A549 (cell line): ENCODE measurements at regions not wholly inside any gene's neighbourhood (a gene's known extent, or its start where the extent isn't known, plus 50 kb on each side); places are given as distances from the start of the nearest gene placed in this dataset.
"Not testable (repeated sequence)": the region's sequence is repeated elsewhere in the genome, so short reads cannot be mapped to it uniquely, and the experiment has no call there.

Source experiments
- ATAC-seq, 2 experiments: fragments of 200-7000 bp in 1 of 2; fragments of >200 bp in 1 of 2; cut with Nextera tagmentation in 1 of 2; cut with Tn5 transposase in 1 of 2; 3 replicates each; pipeline versions ENCODE4 v1.8.0 to v1.9.1; 2018 to 2020; ENCODE audit warnings: mild to moderate bottlenecking in 1 of 2, moderate library complexity in 1 of 2
- CTCF ChIA-PET: fragments of 300-600 bp; sonication (Branson Sonifier 250); formaldehyde crosslinking; extraction: SDS; loops from one replicate; lab custom pipeline; 2021; ENCODE audit warnings: antibody characterized with exemption, inconsistent platforms; lab: Yijun Ruan, JAX
- POLR2A ChIA-PET: fragments of 350-600 bp; formaldehyde crosslinking; extraction: SDS; loops from one replicate; lab custom pipeline; 2021; ENCODE audit warnings: antibody characterized with exemption, inconsistent platforms; lab: Yijun Ruan, JAX
- DNase-seq, 2 experiments: peaks; one replicate each; pipeline versions ENCODE4 v3.0.0 to v3.0.0-alpha.2; 2011 to 2016; ENCODE audit warnings: low read depth in 1 of 2, low spot score in 1 of 2
- FAIRE-seq: peaks from 2 replicates; lab custom pipeline; 2011; peaks lifted over from hg19 to GRCh38; lab: Jason Lieb, UNC
- H3K27ac ChIP-seq, 2 experiments: fragments of >200 bp; sonication (Bioruptor Twin); formaldehyde crosslinking; 3 replicates each; pipeline ENCODE4 v1.5.1; 2016 to 2017
- H3K4me1 ChIP-seq: fragments of >200 bp; sonication (Bioruptor Twin); formaldehyde crosslinking; 3 replicates; pipeline ENCODE4 v1.6.1; 2016
- H3K4me2 ChIP-seq: fragments of >200 bp; sonication (Bioruptor Twin); formaldehyde crosslinking; 3 replicates; pipeline ENCODE4 v1.6.1; 2016
- H3K4me3 ChIP-seq: fragments of >200 bp; sonication (Bioruptor Twin); formaldehyde crosslinking; 3 replicates; pipeline ENCODE4 v1.5.1; 2016
- H3K9me3 ChIP-seq: fragments of >200 bp; sonication (Bioruptor Twin); formaldehyde crosslinking; 3 replicates; pipeline ENCODE4 v1.6.1; 2016
- BCL3 ChIP-seq: fragments of >200 bp; sonication (Bioruptor Twin); formaldehyde crosslinking; IDR thresholded peaks from 3 replicates; pipeline ENCODE4 v1.6.1; 2016
- CBX8 ChIP-seq: fragments of 200-600 bp; sonication (generic); IDR thresholded peaks from 2 replicates; pipeline ENCODE4 v1.6.1; 2016
- EHF ChIP-seq: fragments of 250-450 bp; sonication (Bioruptor Pico); IDR thresholded peaks from 2 replicates; pipeline ENCODE4 v1.5.0; 2020; ENCODE audit warnings: mild to moderate bottlenecking
- ELK1 ChIP-seq: fragments of 150-350 bp; IDR thresholded peaks from 2 replicates; pipeline ENCODE4 v1.6.1; 2014; ENCODE audit warnings: low read depth, mild to moderate bottlenecking, low read length
- HDAC2 ChIP-seq: fragments of 200-600 bp; sonication (generic); IDR thresholded peaks from 2 replicates; pipeline ENCODE4 v1.6.1; 2016
- HES2 ChIP-seq: fragments of >200 bp; sonication (Bioruptor Twin); formaldehyde crosslinking; IDR thresholded peaks from 2 replicates; pipeline ENCODE4 v1.6.1; 2016
- JUN ChIP-seq, 2 experiments: fragments of >200 bp; sonication (Bioruptor Twin); formaldehyde crosslinking; IDR thresholded peaks; 2 replicates in 1 of 2; 3 replicates in 1 of 2; pipeline ENCODE4 v1.6.1; 2016 to 2017
- JUNB ChIP-seq: fragments of >200 bp; sonication (Bioruptor Twin); formaldehyde crosslinking; IDR thresholded peaks from 2 replicates; pipeline ENCODE4 v1.6.1; 2016
- MAX ChIP-seq: IDR thresholded peaks from 2 replicates; pipeline ENCODE4 v1.6.1; 2012
- MYC ChIP-seq: IDR thresholded peaks from 2 replicates; pipeline ENCODE4 v1.6.1; 2012; ENCODE audit warnings: mild to moderate bottlenecking, inconsistent platforms, low read length, improper control_type of control experiment, borderline replicate concordance
- NR3C1 ChIP-seq: fragments of >200 bp; sonication (Bioruptor Twin); formaldehyde crosslinking; IDR thresholded peaks from 3 replicates; pipeline ENCODE4 v1.6.1; 2017
- PBX3 ChIP-seq: IDR thresholded peaks from 2 replicates; pipeline ENCODE4 v1.6.1; 2012
- PHF8 ChIP-seq: fragments of 200-600 bp; sonication (generic); IDR thresholded peaks from 2 replicates; pipeline ENCODE4 v1.6.1; 2016; ENCODE audit warnings: low read depth, mild to moderate bottlenecking, antibody characterized with exemption, moderate library complexity, borderline replicate concordance
- POLR2A ChIP-seq: IDR thresholded peaks from 2 replicates; pipeline ENCODE4 v1.6.1; 2012; ENCODE audit warnings: mild to moderate bottlenecking, low read length
- POLR2AphosphoS2 ChIP-seq: conservative IDR thresholded peaks from 2 replicates; pipeline ENCODE4 v1.6.1; 2012; ENCODE audit warnings: low read length, improper control_type of control experiment, inconsistent platforms
- RAD21 ChIP-seq, 2 experiments: fragments of >200 bp in 1 of 2; sonication (Bioruptor Twin) in 1 of 2; formaldehyde crosslinking in 1 of 2; IDR thresholded peaks in 1 of 2; conservative IDR thresholded peaks in 1 of 2; 2 replicates in 1 of 2; 3 replicates in 1 of 2; pipeline ENCODE4 v1.6.1; 2012 to 2018; ENCODE audit warnings: inconsistent platforms in 1 of 2
- SREBF2 ChIP-seq: fragments of 450-650 bp; IDR thresholded peaks from 2 replicates; pipeline ENCODE4 v1.6.1; 2014; ENCODE audit warnings: mild to moderate bottlenecking, moderate library complexity
- TFCP2L1 ChIP-seq: fragments of 250-450 bp; sonication (Bioruptor Pico); IDR thresholded peaks from 2 replicates; pipeline ENCODE4 v1.5.0; 2021; ENCODE audit warnings: mild to moderate bottlenecking
- ZNF302 ChIP-seq: fragments of 250-450 bp; sonication (Bioruptor Pico); IDR thresholded peaks from 2 replicates; pipeline ENCODE4 v1.9.0; 2021; ENCODE audit warnings: inconsistent platforms, mild to moderate bottlenecking, moderate library complexity
- WGBS: methylation state at CpG from one replicate; pipeline ENCODE4 v1.1.6; 2017; ENCODE audit errors: missing lambda C conversion rate; 5-methylcytosine and 5-hydroxymethylcytosine counted together

GRCh38 chr11:126132319-126132718 is 69.7 kb upstream of the CDON start:
- CTCF ChIA-PET, result interaction anchor here (0.9 to 1.3 kb wide), 4 partner anchors 9 to 55 kb away, joined by 3 read pairs; no protein-coding TSS in a partner anchor

GRCh38 chr11:126130781-126131180 is 68.1 kb upstream of the CDON start:
- POLR2A ChIA-PET, FAIRE-seq, H3K27ac ChIP-seq, DNase-seq, H3K9me3 ChIP-seq, H3K4me2 ChIP-seq, ATAC-seq, H3K4me3 ChIP-seq, CTCF ChIA-PET: not testable (repeated sequence)
- H3K4me1 ChIP-seq, result peaks cover 11% of the 10 kb centered on the region
- 92% methylated on average over 11 of the region's 11 CpGs for WGBS

More at GRCh38 chr11:126132319-126132718, 69.7 kb upstream of the CDON start:
- H3K4me1 ChIP-seq, result peaks cover 11% of the 10 kb centered on the region
- DNase-seq, result peak in 1 of 2 experiments; percentile 49
- no peak for FAIRE-seq
- H3K27ac ChIP-seq, result no peak overlapping the region
- peak; percentile 86 to 91 for ATAC-seq
- POLR2A ChIA-PET, result no interaction called here
- WGBS, result 8% methylated on average over 3 of the region's 3 CpGs
- no peak overlapping the region for H3K4me3 ChIP-seq
- H3K9me3 ChIP-seq, result no peaks in the 10 kb centered on the region
- no peak for TF ChIP-seq JUN (IDR thresholded peaks at IDR 0.05)
- no peak for TF ChIP-seq CBX8
- TF ChIP-seq PBX3, result no peak
- no peak for TF ChIP-seq POLR2A
- TF ChIP-seq MAX, result no peak
- no peak for TF ChIP-seq PHF8
- no peak for TF ChIP-seq RAD21 (conservative IDR thresholded peaks at IDR 0.05 in 1 of 2, IDR thresholded peaks at IDR 0.05 in 1 of 2)
- no peak for TF ChIP-seq HDAC2
- no peak for TF ChIP-seq SREBF2
- TF ChIP-seq JUNB, result no peak
- TF ChIP-seq EHF (CRISPR knock-in tag), result no peak
- TF ChIP-seq ELK1, result no peak
- TF ChIP-seq POLR2AphosphoS2, result no peak
- TF ChIP-seq TFCP2L1 (CRISPR knock-in tag), result no peak
- no peak for TF ChIP-seq BCL3
- TF ChIP-seq NR3C1, result no peak
- TF ChIP-seq HES2, result no peak
- peak overlapping the region; percentile 28; the same call in 2 of the 3 replicates for H3K4me2 ChIP-seq

- no peak overlapping the region for H3K4me3 ChIP-seq
- H3K9me3 ChIP-seq, result no peaks in the 10 kb centered on the region
- H3K4me1 ChIP-seq, result peaks cover 11% of the 10 kb centered on the region
- H3K27ac ChIP-seq, result no peak overlapping the region
- TF ChIP-seq ZNF302 (CRISPR knock-in tag) (no peak), MYC (no peak)
- no peak for ATAC-seq
- FAIRE-seq, result no peak
- POLR2A ChIA-PET, result no interaction called here
- no peak overlapping the region for H3K4me2 ChIP-seq
- WGBS, result 72% methylated on average over 13 of the region's 13 CpGs
- DNase-seq, result no peak
- CTCF ChIA-PET, result no interaction called here
Measured at GRCh38 chr11:126129727-126130671, 67.3 kb upstream of the CDON start.
